H9 (cell line): ENCODE measurements at regions not wholly inside any gene's neighbourhood (a gene's known extent, or its start where the extent isn't known, plus 50 kb on each side); places are given as distances from the start of the nearest gene placed in this dataset.

Experiments
- DNase-seq: peaks from one replicate; pipeline ENCODE4 v3.0.0-alpha.2; 2017
- H2AFZ ChIP-seq: one replicate; pipeline ENCODE4 v1.6.1; 2013; ENCODE audit warnings: mild to moderate bottlenecking, low read length, control low read depth, moderate library complexity
- H2AK5ac ChIP-seq: 2 replicates; pipeline ENCODE4 v1.6.1; 2013; ENCODE audit warnings: low read length, control low read depth, mixed read lengths; ENCODE audit not compliant: insufficient read length
- H2BK120ac ChIP-seq: one replicate; pipeline ENCODE4 v1.6.1; 2013; ENCODE audit warnings: low read depth, mild to moderate bottlenecking, low read length, control low read depth, inconsistent platforms; ENCODE audit not compliant: poor library complexity, severe bottlenecking
- H2BK12ac ChIP-seq: 2 replicates; pipeline ENCODE4 v1.6.1; 2013; ENCODE audit warnings: low read length, control low read depth, mixed read lengths, low read depth; ENCODE audit not compliant: insufficient read length
- H2BK15ac ChIP-seq: 2 replicates; pipeline ENCODE4 v1.6.1; 2013; ENCODE audit warnings: low read depth, low read length, control low read depth
- H2BK20ac ChIP-seq: one replicate; pipeline ENCODE4 v1.6.1; 2013; ENCODE audit warnings: low read depth, mild to moderate bottlenecking, low read length, control low read depth, inconsistent platforms; ENCODE audit not compliant: poor library complexity, severe bottlenecking
- H2BK5ac ChIP-seq: 2 replicates; pipeline ENCODE4 v1.6.1; 2013; ENCODE audit warnings: low read length, control low read depth, mixed read lengths; ENCODE audit not compliant: insufficient read length
- H3K14ac ChIP-seq: 2 replicates; pipeline ENCODE4 v1.6.1; 2013; ENCODE audit warnings: low read length, control low read depth; ENCODE audit not compliant: insufficient read depth
- H3K18ac ChIP-seq: 2 replicates; pipeline ENCODE4 v1.6.1; 2013; ENCODE audit warnings: low read depth, mild to moderate bottlenecking, mixed read lengths, low read length, control low read depth; ENCODE audit not compliant: insufficient read length
- H3K23ac ChIP-seq: 2 replicates; pipeline ENCODE4 v1.6.1; 2013; ENCODE audit warnings: low read length, control low read depth, mixed read lengths, low read depth; ENCODE audit not compliant: insufficient read length
- H3K23me2 ChIP-seq: 2 replicates; pipeline ENCODE4 v1.6.1; 2013; ENCODE audit warnings: low read depth, mild to moderate bottlenecking, mixed read lengths, low read length, control low read depth; ENCODE audit not compliant: insufficient read length, poor library complexity, severe bottlenecking
- H3K27ac ChIP-seq: 2 replicates; pipeline ENCODE4 v1.5.1; 2013; ENCODE audit warnings: low read length, control low read depth, mixed read lengths, low read depth; ENCODE audit not compliant: insufficient read length
- H3K27me3 ChIP-seq: 2 replicates; pipeline ENCODE4 v1.6.1; 2013; ENCODE audit warnings: low read length, control low read depth, inconsistent platforms; ENCODE audit not compliant: insufficient read depth
- H3K4ac ChIP-seq: 2 replicates; pipeline ENCODE4 v1.6.1; 2013; ENCODE audit warnings: low read depth, mild to moderate bottlenecking, control low read depth, inconsistent platforms, low read length, moderate library complexity
- H3K4me1 ChIP-seq: 2 replicates; pipeline ENCODE4 v1.6.1; 2013; ENCODE audit warnings: low read length, control low read depth, inconsistent platforms; ENCODE audit not compliant: insufficient read depth
- H3K4me2 ChIP-seq: 2 replicates; pipeline ENCODE4 v1.6.1; 2013; ENCODE audit warnings: low read length, control low read depth, mixed read lengths; ENCODE audit not compliant: insufficient read length, insufficient read depth
- H3K56ac ChIP-seq: 2 replicates; pipeline ENCODE4 v1.6.1; 2013; ENCODE audit warnings: low read depth, mild to moderate bottlenecking, mixed read lengths, low read length, control low read depth; ENCODE audit not compliant: insufficient read length
- H3K79me1 ChIP-seq: 2 replicates; pipeline ENCODE4 v1.6.1; 2013; ENCODE audit warnings: low read depth, mild to moderate bottlenecking, moderate library complexity, low read length, control low read depth, inconsistent platforms; ENCODE audit not compliant: insufficient read depth, poor library complexity, severe bottlenecking
- H3K79me2 ChIP-seq: 2 replicates; pipeline ENCODE4 v1.6.1; 2013; ENCODE audit warnings: low read length, control low read depth, inconsistent platforms; ENCODE audit not compliant: insufficient read depth
- H3K9ac ChIP-seq: 2 replicates; pipeline ENCODE4 v1.6.1; 2013; ENCODE audit warnings: low read length, control low read depth, mixed read lengths; ENCODE audit not compliant: insufficient read length; ENCODE audit errors: extremely low read depth
- H3K9me3 ChIP-seq: one replicate; pipeline ENCODE4 v1.6.1; 2013; ENCODE audit warnings: low read depth, low read length, inconsistent platforms; ENCODE audit not compliant: control insufficient read depth
- H3T11ph ChIP-seq: one replicate; pipeline ENCODE4 v1.6.1; 2013; ENCODE audit warnings: mild to moderate bottlenecking, low read length, control low read depth, inconsistent platforms
- H4K20me1 ChIP-seq: one replicate; pipeline ENCODE4 v1.6.1; 2013; ENCODE audit not compliant: control insufficient read depth, insufficient read length, insufficient read depth
- H4K5ac ChIP-seq: 2 replicates; pipeline ENCODE4 v1.6.1; 2013; ENCODE audit warnings: low read depth, mild to moderate bottlenecking, mixed read lengths, low read length, control low read depth; ENCODE audit not compliant: insufficient read length
- H4K8ac ChIP-seq: replicated peaks from 2 replicates; pipeline ENCODE4 v1.6.1; 2013; ENCODE audit warnings: low read length, control low read depth, mixed read lengths, low read depth; ENCODE audit not compliant: insufficient read length
- H4K91ac ChIP-seq: 2 replicates; pipeline ENCODE4 v1.6.1; 2013; ENCODE audit warnings: low read depth, mild to moderate bottlenecking, moderate library complexity, mixed read lengths, low read length, control low read depth; ENCODE audit not compliant: insufficient read length
- H3K27ac Mint-ChIP-seq, 3 experiments: 2 replicates in 2 of 3; 3 replicates in 1 of 3; pipeline ENCODE4 v1.8.0; 2020 to 2021; ENCODE audit warnings: mixed read lengths in 3 of 3, mild to moderate bottlenecking in 1 of 3, moderate library complexity in 1 of 3
- H3K27me3 Mint-ChIP-seq: 2 replicates; pipeline ENCODE4 v1.8.0; 2021; ENCODE audit warnings: low read depth, mild to moderate bottlenecking, moderate library complexity, mixed read lengths
- H3K36me3 Mint-ChIP-seq, 3 experiments: 2 replicates in 2 of 3; 3 replicates in 1 of 3; pipeline ENCODE4 v1.8.0; 2020 to 2021; ENCODE audit warnings: low read depth in 3 of 3, mixed read lengths in 3 of 3; ENCODE audit not compliant: insufficient read depth in 1 of 3
- H3K4me1 Mint-ChIP-seq, 2 experiments: 2 replicates each; pipeline ENCODE4 v1.8.0; 2020; ENCODE audit warnings: mixed read lengths in 2 of 2
- H3K4me3 Mint-ChIP-seq, 2 experiments: 2 replicates in 1 of 2; 3 replicates in 1 of 2; pipeline ENCODE4 v1.8.0; 2020 to 2021; ENCODE audit warnings: mild to moderate bottlenecking in 2 of 2, mixed read lengths in 2 of 2, moderate library complexity in 1 of 2
- H3K9me3 Mint-ChIP-seq, 2 experiments: 2 replicates in 1 of 2; 3 replicates in 1 of 2; pipeline ENCODE4 v1.8.0; 2020; ENCODE audit warnings: mild to moderate bottlenecking in 2 of 2, mixed read lengths in 2 of 2, moderate library complexity in 1 of 2
- CTCF ChIP-seq: fragments of 200-600 bp; sonication (generic); conservative IDR thresholded peaks from 3 replicates; pipeline ENCODE4 v1.8.0; 2021; ENCODE audit warnings: antibody characterized with exemption, mild to moderate bottlenecking
- WGBS: extraction: QIAGEN DNeasy Blood & Tissue Kit; methylation state at CpG from one replicate; pipeline ENCODE4 v1.1.7; 2013; ENCODE audit warnings: missing lambda C conversion rate, low lambda C conversion rate, mixed read lengths; ENCODE audit not compliant: insufficient read length; ENCODE audit errors: extremely low coverage; 5-methylcytosine and 5-hydroxymethylcytosine counted together

- H3K23me2 ChIP-seq = no peaks in the 10 kb centered on the region
- Mint-ChIP-seq H3K27me3 (no peaks in the 10 kb centered on the region), H3K4me1 (peaks cover 12 to 13% of the 10 kb centered on the region in 2 experiments), H3K4me3 (no peak overlapping the region), H3K27ac (no peak overlapping the region), H3K9me3 (no peaks in the 10 kb centered on the region), H3K36me3 (no peaks in the 10 kb centered on the region)
- H4K91ac ChIP-seq = no peak overlapping the region
- no peak overlapping the region for H4K5ac ChIP-seq
- no peaks in the 10 kb centered on the region for H4K20me1 ChIP-seq
- no peaks in the 10 kb centered on the region for H3K4me1 ChIP-seq
- H2BK15ac ChIP-seq = no peak overlapping the region
- H2AK5ac ChIP-seq = no peak overlapping the region
- no peak overlapping the region for H3T11ph ChIP-seq
- no peak overlapping the region for H2BK5ac ChIP-seq
- no peak overlapping the region for H3K18ac ChIP-seq
- H3K79me2 ChIP-seq = no peaks in the 10 kb centered on the region
- H2AFZ ChIP-seq = no peak overlapping the region
- no peak overlapping the region for H2BK120ac ChIP-seq
- H2BK20ac ChIP-seq = no peak overlapping the region
- no peak overlapping the region for H2BK12ac ChIP-seq
- no peak overlapping the region for H3K9ac ChIP-seq
- no peak overlapping the region for H4K8ac ChIP-seq
- no peak overlapping the region for H3K4me2 ChIP-seq
- H3K9me3 ChIP-seq = no peaks in the 10 kb centered on the region
- H3K56ac ChIP-seq = no peak overlapping the region
- H3K14ac ChIP-seq = no peak overlapping the region
- no peaks in the 10 kb centered on the region for H3K79me1 ChIP-seq
- TF ChIP-seq CTCF = no peak
- WGBS = no CpG with 5 or more reads among the region's 2 CpGs
- H3K27ac ChIP-seq = no peak overlapping the region
- H3K23ac ChIP-seq = no peak overlapping the region
- no peaks in the 10 kb centered on the region for H3K27me3 ChIP-seq
- H3K4ac ChIP-seq = no peak overlapping the region
- DNase-seq = no peak
Observed at GRCh38 chr3:8290611-8291010, 211.0 kb upstream of the LMCD1 start.
